Activated CD4-positive, alpha-beta T cell treated with anti-CD3 and anti-CD28 coated beads, Interleukin-10, Interleukin-2, amounts not matched to agents 100 ng/mL and 50 ng/mL, durations not matched to agents 16 hours and 8 hours (primary cell): ENCODE measurements at regions not wholly inside any gene's neighbourhood (a gene's known extent, or its start where the extent isn't known, plus 50 kb on each side); places are given as distances from the start of the nearest gene placed in this dataset.
"Not testable (repeated sequence)": the region's sequence is repeated elsewhere in the genome, so short reads cannot be mapped to it uniquely, and the experiment has no call there.

Source experiments
- DNase-seq: peaks from one replicate; pipeline ENCODE4 v3.0.0-alpha.2; 2020

DNA sequence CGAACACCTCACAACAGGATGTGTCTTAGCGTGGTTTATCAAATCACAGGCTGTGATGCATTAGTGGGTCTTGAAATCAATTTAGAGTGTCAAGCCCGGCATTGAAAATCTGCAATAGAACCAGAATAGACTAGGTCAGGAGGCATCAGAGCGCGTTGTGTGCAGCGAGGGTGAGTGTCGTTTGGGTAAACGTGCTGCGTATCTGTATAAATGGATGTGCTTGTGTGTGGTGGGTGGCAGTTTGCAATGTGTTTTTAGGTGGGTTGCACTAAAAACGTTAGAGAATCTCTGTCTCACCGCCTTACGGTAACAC, 121.0 kb upstream of the SULF2 start:
- no peak for DNase-seq

DNA sequence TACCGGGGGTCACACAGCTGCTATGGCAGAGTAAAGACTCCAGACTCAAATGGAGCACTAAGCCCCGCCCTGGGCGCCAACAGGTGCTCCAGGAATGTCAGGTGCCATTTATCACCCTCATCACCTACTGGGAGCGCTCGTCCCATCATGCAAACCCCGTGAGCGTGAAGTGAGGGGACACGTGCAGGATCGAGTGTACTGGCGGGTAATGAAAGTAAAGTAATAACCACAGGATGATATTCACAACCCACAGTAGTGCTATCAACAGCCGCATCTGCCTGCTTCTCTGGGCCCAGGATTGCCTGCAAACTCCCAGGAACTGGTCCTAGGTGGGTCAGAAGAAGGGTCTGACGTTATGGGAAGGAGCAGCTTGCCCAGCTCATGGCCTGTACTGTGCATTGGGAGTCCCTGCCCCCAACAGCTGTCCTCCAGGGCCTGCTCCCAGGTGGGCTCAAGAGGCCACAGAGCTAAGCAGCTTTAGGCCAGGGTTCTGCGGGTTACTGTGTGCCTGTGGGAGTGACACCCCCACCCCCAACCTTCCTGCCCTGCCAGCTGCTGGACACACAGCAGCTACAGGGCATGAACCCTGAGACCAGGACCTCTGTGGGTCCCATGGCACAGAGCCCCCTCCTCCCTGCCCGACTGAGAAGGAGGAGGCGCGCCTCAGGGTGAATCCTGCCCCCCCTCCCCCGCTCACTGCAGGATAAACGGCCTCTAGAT, 120.5 kb upstream of the SULF2 start:
- DNase-seq: no peak

DNA sequence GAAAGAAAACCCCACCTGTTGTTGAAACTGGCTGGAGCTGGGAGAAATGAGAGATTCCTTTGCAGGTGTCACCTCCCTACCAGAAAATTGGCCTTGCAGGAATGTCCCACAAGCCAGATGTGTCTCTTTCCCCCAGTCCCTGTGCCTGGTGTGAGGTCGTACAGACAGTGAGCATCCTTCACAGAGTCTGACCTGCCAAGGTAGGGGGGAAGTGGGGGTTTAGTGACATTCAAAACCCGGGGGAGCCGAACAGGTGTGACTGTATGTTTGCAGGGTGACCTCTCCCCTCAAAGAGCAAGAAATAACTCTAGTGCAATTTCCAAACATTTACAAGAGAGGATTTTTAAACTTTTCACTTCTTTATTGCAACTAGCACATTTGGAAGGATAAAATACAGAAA, 117.7 kb upstream of the SULF2 start:
- not testable (repeated sequence) for DNase-seq

DNA sequence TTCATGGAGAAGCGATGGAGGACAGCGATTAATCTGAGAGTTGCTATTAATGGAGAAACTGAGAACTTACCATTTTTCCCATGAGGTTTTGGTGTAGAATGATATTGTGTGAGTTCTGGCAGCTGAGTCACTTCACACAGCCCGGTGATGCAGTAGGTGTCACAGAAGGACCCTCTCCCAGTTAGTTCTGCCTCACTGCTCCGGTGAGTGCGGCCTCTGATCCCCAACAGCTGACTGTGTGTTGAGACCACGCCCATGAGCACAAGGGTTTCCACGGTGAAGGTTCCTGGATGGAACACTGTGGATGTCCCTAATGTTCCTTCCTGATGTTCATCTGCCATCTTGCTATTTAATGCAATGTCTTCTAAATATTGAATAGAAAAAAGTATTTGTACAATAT, 114.0 kb upstream of the SULF2 start:
- not testable (repeated sequence) for DNase-seq

DNA sequence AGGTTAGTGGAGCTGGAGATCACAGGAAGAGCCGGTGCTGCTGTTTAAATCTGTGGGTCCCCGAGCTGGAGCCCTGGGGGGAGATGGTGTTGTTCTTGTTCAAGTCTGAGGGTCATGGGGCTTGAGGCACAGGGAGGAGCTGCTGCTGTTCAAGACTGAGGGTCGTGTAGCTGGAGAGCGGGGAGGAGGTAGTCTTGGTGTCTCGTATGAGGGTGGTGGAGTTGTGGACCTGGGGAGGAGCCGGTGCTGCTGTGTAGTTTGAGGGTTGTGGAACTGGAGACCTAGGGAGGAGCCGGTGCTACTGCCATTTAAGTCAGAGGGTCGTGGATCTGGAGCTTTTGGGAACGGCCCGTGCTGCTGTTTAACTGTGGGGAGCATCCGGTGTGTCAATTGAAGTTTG, 112.2 kb upstream of the SULF2 start:
- no peak for DNase-seq

DNA sequence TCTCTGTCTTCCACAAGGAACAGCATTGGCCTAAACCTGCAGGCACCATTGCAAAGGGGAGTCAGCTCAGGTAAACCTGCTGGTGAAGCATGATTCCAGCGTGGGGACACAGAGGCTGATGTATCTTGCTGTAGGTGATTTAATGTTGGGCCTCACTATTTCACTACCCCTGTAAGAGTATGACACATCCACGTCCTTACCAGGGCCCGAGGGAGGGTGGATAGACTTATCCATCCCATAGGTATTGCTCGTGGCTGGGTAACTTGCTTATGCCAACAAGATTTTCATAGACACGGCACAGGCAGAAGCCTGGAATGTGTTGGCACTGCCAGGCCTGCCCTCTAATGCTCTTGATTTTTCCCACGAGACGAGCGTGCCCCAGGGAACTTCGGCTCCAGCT, 107.4 kb upstream of the SULF2 start:
- not testable (repeated sequence) for DNase-seq

DNA sequence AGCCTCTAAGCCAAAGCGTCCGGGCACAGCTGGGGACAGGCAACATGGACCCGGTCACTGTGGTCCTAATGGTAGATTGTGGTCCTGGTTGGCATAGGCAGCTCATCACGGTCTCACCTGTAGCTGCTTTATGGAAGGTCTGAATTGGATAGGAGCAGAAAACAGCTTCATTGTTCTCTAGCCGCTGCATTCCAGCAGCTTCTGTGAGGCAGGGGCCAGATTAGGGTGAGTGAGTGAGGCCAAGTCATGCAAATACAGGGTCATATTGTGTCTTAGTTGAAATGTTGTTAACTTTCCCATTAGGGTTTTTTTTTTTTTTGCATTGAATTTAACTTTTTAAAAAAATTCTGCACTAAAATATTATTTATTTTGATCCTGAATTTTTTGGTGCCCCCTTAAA, 105.4 kb upstream of the SULF2 start:
- DNase-seq: not testable (repeated sequence)

DNA sequence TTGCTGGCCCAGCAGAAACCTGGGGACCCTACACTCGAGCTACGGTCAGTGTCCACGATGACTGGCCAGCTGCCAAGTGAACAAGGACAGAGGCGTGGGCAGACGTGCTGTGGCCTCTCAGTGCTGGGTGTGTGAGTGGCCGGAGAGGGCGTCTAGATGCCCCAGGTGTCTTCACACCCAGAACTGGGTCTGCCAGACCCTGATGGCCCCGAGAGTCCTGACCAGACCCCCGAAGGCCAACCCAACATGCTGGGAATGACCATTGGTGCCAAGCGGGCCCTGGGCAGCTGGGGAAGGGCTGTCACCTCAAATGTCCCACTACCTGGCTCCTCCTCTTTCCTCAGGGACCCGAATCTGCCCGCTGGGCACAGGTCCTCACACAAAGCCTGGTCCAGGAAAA, 104.5 kb upstream of the SULF2 start:
- DNase-seq: not testable (repeated sequence)

DNA sequence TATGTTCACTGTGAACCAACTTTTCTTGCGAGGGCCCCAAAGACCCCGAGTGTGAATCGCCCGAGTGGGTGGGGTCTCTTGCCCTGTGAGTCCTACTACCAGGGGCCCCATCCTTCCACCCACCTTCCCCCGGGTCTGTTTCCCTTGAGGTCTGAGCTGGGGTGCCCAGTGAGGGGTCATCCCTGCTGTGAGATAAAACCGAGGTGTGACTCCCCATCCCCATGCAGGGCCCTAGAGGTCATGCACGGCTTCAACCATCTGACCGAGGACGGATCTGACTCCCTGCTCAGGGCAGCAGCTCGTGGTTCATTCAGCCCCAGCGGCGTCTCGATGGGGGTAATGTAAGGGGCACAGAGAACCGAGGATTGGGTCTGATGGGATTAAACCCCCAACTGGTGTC, 103.1 kb upstream of the SULF2 start:
- DNase-seq: no peak

DNA sequence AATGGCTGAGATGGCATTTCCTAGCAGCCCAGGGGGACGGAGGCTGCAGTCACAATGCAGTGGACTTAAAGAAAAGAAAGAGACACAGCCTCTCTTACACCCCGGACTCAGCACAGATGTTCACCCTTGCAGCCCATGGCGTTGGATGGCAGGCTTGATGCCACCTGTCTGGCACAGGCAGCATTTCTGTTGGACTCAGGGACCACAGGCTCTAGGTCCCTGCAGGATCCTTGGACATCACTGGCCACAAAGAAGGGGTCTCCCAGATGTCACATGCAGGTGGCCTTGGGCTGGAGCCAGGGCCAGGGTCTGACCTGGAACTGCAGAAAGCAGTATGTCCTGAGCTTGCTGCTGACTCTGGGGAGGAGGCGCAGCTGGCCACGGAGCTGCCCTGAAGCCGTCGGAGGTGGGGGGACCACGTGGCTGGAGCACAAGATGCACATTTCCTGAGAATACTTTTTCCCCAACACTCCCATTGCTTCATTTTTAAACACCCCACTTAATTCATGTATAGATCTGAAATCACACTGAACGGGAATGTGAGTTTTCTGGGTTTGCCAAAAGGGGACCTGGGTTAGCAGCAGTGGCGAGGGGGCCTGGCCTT, 102.3 kb upstream of the SULF2 start:
- no peak for DNase-seq

DNA sequence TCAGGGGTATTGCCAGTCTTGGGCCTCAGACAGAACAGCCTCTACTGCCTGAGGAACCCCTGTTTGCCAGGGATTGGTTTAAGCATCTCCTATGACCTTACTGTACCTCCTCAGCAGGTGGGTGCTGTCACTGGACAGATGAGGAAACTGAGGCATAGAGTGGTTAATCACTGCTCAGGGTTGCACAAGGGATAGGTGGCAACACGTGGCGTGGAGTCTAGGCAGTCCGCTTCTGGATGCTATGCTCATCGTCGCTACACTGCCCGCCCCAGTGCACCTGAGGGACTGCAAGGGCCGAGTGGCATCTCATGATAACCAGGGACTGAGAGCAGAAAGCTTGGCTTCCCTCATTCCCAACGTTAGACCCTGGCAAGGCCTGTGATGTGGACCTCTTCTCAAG, 101.8 kb upstream of the SULF2 start:
- no peak for DNase-seq

DNA sequence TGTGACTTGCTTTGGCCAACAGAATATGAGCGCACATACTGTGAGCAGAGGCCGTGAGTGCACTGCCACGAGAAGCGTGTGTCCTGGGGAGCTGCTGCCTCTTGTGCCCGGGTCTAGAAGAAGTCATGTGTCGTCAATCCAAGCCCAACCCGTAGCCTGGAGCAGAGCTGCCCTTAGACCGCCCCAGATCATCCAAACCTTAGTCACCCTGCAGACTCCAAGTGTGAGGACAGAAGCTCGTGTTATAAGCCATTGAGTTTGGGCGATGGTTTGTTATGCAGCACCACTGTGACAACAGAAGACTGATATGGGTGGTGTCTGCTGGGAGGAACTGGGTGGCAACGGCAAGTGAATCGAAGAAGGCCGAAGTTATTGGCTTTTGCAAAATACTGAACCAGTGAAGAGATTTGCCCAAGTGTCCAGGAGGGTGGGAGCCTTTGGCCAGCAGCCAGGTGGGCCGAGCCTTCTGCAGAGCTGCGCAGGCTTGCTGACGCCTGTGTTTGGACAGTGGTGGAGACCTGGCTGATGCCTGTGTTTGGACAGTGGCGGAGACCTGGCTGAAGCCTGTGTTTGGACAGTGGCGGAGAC, 101.3 kb upstream of the SULF2 start:
- no peak for DNase-seq

DNA sequence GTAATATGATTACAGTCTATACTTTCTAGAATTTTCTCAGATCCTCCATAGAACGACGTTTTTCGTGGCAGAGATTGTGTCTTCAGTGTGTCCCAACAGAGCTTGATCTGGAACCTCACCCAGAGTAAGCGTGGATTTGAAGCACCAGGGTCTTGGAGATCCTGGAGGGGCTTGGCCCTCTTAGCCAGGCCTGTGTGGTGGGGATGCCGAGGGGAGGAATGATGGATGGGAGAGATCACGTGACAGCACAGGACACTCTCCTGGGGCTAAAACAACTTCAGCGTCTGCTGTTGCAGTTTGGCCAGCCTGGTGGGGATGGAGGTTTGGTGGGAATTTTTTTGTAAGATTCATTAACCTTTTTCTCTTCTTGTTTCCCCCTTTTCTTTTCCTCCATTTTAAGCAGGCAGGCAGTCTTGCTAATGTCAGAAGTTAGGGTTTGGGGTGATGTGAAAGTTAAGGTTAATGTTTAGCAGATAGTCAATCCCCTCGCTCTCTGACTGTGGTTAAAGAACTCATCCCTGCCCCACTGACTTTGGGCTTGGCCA, 100.7 kb upstream of the SULF2 start:
- no peak for DNase-seq

DNA sequence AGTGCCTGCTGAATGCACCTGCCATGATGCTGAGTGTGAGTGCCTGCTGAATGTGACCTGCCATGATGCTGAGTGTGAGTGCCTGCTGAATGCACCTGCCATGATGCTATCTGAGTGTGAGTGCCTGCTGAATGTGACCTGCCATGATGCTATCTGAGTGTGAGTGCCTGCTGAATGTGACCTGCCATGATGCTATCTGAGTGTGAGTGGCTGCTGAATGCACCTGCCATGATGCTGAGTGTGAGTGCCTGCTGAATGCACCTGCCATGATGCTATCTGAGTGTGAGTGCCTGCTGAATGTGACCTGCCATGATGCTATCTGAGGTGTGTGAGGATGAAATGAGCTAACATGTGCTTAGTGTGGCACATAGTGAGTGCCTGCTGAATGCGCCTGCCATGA, 98.7 kb upstream of the SULF2 start:
- DNase-seq: not testable (repeated sequence)

DNA sequence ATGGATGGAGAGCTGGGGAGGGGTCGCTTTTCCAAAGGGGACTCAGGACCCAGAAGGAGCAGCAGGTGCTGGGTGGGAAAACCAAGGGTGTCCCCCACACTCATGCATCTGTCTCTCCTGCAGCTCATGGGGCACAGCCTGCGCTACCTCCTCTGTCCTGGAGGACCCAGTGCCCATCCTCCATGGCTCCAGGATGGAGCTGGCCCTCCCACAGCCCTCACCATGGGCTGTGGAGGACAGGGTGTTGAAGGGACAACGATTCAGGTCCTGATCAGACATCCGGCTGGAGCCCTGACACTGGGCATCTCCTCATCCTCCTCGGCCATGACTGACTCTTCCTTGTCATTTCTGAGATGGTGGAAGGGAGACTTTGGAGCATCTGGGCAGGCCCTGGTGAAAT, 97.9 kb upstream of the SULF2 start:
- no peak for DNase-seq

DNA sequence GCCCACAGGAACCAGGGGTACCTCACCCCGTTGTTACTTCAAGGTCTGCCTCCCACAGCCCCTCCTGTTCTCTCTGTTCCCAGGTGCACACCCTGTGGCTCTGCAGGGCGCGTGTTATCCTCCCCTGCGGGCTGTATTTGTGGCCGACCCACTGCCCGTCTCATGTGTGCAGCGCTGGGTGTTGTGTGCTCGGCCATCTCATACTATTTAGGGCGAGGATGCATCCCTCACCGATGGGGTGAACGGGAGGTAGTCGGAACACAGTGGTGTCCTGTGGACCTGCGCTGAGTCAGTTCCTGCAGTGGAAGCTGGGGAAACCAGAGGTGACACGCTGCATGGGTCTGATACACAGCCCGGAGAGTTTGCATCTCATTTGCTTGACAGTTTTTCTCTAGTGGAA, 94.5 kb upstream of the SULF2 start:
- DNase-seq: no peak

DNA sequence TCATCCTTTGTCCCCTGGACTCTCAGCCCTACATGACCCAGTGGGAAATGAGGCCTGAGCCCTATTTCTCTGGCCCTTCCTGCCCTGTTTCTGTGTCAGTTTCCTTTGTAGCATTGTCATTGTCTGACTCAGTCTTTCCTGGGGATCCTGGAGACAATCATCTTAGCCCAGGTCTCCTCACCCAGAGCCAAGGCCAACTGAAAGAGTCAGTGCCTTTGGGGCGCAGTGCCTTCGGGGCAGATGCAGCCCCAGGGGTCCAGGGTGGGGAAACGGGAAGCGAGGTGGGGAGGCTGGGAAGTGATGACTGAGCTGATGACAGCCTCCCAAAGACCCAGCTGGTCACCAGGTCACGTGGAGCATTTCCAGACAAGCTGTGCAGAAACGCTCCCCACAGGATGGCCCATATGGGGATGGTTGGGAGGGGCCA, 93.3 kb upstream of the SULF2 start:
- no peak for DNase-seq

DNA sequence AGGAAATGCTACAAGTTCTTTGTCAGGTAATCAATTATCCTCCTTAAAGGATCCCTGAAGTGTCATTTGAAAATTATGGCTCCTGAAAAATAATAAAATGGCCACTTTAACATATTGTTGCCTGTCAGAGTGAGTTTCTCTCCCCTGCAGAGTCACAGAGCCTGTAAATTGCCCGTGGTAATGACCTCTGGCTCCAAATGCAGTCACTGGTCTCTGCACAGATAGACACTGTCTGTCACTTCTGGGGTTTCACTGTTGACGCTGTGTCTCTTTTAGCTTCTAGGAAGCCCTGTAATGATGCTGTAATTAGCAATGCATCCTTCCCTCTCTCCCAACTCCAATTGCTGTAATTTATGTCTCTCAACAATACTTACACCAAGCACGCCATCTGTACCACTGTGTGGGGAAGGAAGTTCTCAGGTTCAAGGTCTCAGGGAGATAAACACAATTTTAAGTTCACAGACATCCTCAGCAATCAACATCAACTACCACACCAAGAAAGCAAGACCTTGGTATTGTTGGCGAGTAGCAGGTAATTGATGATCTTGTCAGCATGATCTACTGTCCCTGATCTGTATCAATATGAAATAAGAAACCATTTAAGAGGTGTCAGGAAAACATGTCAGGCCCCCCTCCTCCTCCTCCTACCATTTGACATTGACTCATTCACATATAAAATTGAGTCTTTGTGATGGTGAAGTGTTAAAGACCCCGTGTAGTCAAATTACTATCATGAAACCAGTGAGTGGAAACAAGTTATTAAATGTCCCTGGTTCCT, 91.2 kb upstream of the SULF2 start:
- no peak for DNase-seq

DNA sequence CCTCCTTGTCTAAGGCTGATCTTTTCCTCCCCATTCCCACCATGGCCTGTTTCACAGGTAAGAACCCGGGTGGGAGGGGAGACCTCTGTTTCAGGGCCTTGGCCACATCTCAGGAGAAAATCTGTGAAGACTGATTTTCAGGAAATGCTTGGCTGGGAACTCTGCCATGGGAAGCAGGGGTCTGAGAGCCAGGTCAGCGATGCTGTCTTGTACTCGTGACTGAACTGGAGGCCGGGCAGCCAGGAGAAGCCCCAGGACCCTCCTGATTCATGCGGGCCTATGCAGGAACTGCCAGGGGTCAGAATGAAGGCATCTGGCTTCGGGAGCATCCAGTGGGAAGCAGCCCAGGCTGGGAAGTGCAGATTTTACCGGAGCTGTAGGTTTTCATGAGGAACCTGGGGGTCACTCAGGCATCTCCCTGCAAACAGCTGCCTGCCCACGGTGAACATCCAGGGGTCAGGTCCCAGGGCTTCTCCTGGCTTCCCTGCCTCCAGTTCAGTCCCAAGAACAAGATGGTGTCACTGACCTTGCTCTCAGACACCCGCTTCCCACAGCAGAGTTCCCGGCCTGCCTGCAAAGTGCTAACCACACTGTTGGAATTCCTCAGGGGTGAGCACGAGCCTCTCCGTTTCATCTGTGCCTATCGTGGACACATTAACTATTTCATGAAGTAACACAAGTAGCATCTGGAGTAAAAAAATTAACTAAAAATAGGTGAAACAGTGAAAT, 90.2 kb upstream of the SULF2 start:
- no peak for DNase-seq

DNA sequence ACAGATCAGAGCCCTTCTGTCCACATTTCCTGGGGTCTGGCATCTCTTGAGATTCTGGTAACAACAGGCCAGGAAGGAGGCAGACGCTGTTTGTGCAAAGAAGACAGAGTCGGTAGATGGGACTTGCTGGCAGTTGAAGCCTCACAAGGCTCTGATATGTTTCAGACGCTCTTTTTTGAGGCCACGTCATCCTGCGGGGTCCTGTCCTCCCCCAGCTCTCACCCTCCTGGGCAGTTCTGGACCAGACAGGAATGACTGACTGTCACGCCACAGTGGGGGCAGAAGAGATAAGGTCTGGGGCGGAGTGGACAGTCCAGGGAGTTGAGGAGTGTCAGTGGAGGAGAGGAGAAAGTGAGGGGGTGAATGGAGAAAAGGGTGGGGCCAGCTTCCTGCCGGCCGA, 87.1 kb upstream of the SULF2 start:
- DNase-seq: no peak

DNA sequence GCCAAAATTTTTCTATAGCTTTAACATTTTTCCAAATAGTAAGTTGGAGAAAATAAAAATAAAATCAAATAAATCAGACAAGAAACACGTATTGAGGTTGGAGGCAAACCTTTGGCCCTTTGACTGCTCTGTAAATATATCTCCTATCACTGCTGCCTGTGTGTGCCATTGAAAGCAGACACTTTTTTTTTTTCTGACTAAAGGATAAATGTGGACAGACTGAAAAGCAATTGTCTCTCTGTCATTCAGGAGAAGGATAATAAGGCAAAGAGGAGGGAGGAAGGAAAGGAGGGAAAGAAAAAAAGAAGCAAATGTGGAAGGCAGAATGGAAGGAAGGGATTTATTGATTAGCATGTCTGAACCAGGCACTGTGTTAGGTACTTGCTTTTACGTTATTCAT, 85.2 kb upstream of the SULF2 start:
- no peak for DNase-seq

DNA sequence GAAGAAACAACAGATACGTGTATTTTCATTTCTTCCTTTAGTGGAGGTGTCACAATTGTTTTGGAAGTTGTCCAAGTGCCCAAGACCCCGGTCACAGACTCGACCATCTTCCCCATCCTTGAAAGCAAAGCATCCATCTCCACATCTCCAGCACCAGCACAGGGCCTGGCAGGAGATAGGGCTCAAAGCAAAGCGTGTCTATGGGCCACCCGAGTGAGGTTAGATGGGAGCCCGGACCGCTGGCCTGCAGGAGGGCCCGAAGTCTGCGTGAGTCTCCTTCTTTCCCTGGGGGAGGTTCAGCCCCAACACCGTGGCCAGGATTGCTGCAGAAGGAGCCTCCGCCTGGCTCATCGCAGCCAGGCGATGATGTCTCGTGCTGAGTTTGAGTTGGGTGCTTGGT, 83.5 kb upstream of the SULF2 start:
- no peak for DNase-seq

DNA sequence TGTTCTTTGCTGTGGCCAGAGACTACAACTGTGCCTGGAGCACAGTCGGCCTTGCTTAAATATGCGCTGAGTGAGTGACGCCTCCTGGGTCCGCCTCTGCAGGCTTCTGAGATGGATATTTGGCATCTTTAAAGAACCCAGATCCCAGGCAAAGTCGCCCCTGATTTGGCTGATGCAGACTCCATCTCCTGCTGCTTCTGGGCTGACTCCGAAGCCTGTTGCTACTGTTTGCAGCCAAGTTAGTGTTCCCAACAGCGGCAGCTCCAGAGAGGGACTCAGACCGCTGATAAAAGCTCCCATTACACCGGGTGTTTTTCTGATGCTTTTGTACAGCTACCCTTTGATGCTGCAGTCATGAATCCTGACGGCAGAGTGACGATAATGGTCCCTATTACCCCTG, 83.0 kb upstream of the SULF2 start:
- DNase-seq: no peak
